NB4 (cell line): ENCODE measurements at regions not wholly inside any gene's neighbourhood (a gene's known extent, or its start where the extent isn't known, plus 50 kb on each side); places are given as distances from the start of the nearest gene placed in this dataset.

Experiments
- DNase-seq: peaks from one replicate; pipeline ENCODE4 v3.0.0; 2010; ENCODE audit warnings: low read depth
- H3K4me3 ChIP-seq: one replicate; pipeline ENCODE4 v1.5.1; 2011; ENCODE audit warnings: mild to moderate bottlenecking, low read depth, low read length, moderate library complexity
- MAX ChIP-seq: IDR thresholded peaks from 2 replicates; pipeline ENCODE4 v1.6.1; 2011; ENCODE audit warnings: low read depth, low read length
- MYC ChIP-seq: IDR thresholded peaks from 2 replicates; pipeline ENCODE4 v1.6.1; 2011; ENCODE audit warnings: low read depth, low read length
- POLR2A ChIP-seq: IDR thresholded peaks from 2 replicates; pipeline ENCODE4 v1.6.1; 2011; ENCODE audit warnings: mild to moderate bottlenecking; ENCODE audit not compliant: insufficient read length; ENCODE audit errors: extremely low read depth
- TF ChIP-seq, protein P1 (sequence below): IDR thresholded peaks from one replicate; pipeline ENCODE4 v1.5.1; 2012; ENCODE audit warnings: low read depth, low read length

DNA sequence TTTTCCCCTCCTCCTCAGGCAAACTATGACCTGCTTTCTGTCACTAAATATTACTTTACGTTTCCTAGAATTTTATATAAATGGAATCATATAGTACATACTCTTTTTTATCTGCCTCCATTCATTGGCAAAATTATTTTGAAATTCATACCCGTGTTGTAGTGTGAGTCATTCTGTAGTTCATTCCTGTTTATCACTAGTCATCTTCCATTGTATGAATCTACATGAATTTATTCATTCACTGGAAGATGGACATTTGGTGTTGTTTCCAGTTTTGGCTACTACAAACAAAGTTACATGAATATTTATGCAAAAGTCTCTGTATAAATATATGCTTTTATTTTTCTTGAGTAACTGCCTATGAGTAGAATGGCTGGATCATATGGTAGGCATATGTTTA lies 60.7 kb upstream of the OPCML start:
- H3K4me3 ChIP-seq, result no peak overlapping the region
- DNase-seq, result no peak
- TF ChIP-seq MYC, result no peak
- no peak for TF ChIP-seq POLR2A
- TF ChIP-seq MAX, result no peak

- no peak for TF ChIP-seq MAX
- no peak for TF ChIP-seq POLR2A
- no peak for TF ChIP-seq MYC
- TF ChIP-seq, protein P1, sequence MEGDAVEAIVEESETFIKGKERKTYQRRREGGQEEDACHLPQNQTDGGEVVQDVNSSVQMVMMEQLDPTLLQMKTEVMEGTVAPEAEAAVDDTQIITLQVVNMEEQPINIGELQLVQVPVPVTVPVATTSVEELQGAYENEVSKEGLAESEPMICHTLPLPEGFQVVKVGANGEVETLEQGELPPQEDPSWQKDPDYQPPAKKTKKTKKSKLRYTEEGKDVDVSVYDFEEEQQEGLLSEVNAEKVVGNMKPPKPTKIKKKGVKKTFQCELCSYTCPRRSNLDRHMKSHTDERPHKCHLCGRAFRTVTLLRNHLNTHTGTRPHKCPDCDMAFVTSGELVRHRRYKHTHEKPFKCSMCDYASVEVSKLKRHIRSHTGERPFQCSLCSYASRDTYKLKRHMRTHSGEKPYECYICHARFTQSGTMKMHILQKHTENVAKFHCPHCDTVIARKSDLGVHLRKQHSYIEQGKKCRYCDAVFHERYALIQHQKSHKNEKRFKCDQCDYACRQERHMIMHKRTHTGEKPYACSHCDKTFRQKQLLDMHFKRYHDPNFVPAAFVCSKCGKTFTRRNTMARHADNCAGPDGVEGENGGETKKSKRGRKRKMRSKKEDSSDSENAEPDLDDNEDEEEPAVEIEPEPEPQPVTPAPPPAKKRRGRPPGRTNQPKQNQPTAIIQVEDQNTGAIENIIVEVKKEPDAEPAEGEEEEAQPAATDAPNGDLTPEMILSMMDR, result no peak
These were observed 54.7 kb upstream of the OPCML start for GRCh38 chr11:133586903-133587517.

DNA sequence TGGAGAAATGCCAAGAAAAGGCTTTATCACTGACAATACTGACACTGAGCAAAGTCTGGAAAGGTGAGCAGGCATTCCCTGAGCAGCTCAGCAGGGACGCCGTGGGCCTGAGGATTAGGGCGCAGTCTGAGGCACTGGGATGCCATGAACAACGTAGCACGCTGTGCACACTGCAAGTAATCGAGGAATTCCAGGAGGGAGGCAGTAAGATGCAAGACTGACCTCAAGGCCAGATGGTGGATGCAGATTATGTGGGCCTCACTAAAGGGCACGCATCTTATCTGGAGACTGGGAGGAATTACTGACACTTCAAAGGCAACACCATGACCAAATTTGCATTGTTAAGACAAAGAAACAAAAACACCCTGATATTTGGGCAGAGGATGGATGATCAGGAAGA lies 50.4 kb upstream of the OPCML start:
- no peak for DNase-seq
- no peak overlapping the region for H3K4me3 ChIP-seq
- no peak for TF ChIP-seq MAX
- TF ChIP-seq POLR2A, result no peak
- TF ChIP-seq, protein P1, result no peak
- no peak for TF ChIP-seq MYC

More at GRCh38 chr11:133586903-133587517, 54.7 kb upstream of the OPCML start:
- DNase-seq, result no peak
- no peak overlapping the region for H3K4me3 ChIP-seq

DNA sequence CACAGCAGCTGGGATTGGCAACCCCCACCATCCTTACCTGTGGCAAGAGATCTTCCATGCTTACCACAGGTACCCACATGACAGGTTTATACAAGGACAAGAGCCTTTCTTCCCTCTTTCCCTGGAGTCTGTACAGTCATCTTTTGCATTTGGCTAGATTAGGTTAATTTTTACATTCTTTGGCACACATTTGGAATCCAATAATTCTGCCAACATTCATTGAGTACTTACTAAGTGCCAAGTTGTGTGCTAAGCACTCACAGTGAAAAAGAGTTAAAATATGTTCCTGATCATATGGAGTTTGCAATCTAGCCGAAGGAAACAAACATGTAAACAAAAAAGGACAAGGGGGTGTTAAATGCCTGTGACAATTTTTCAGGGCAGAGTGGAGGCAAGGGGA lies 50.0 kb upstream of the OPCML start:
- no peak overlapping the region for H3K4me3 ChIP-seq
- TF ChIP-seq, protein P1, result no peak
- TF ChIP-seq POLR2A (no peak), MAX (no peak)
- DNase-seq, result no peak
